Kidney (tissue), 13 donors: ENCODE measurements at regions not wholly inside any gene's neighbourhood (a gene's known extent, or its start where the extent isn't known, plus 50 kb on each side); places are given as distances from the start of the nearest gene placed in this dataset.

Source experiments
- DNase-seq, 5 donors: peaks; one replicate each; pipeline ENCODE4 v3.0.0-alpha.2; 2013 to 2020
- FAIRE-seq: peaks from 2 replicates; lab custom pipeline; 2012; peaks lifted over from hg19 to GRCh38; lab: Jason Lieb, UNC
- H3K27ac ChIP-seq, 2 donors: one replicate each; pipeline ENCODE4 v1.7.0; 2013; ENCODE audit warnings: low read depth in 2 of 2, low read length in 2 of 2, inconsistent platforms in 1 of 2
- H3K27me3 ChIP-seq: one replicate; pipeline ENCODE4 v1.7.1; 2013; ENCODE audit warnings: low read length, inconsistent platforms; ENCODE audit not compliant: control insufficient read depth, insufficient read depth
- H3K36me3 ChIP-seq, 3 donors: one replicate each; pipeline versions ENCODE4 v1.7.0 to v1.7.1; 2013; ENCODE audit warnings: low read length in 3 of 3, control low read depth in 1 of 3, inconsistent platforms in 1 of 3; ENCODE audit not compliant: insufficient read depth in 3 of 3, control insufficient read depth in 2 of 3
- H3K4me1 ChIP-seq, 3 donors: one replicate each; pipeline versions ENCODE4 v1.7.0 to v1.7.1; 2013; ENCODE audit warnings: low read length in 3 of 3, inconsistent platforms in 1 of 3, low read depth in 1 of 3; ENCODE audit not compliant: control insufficient read depth in 2 of 3, insufficient read depth in 2 of 3
- H3K4me3 ChIP-seq, 3 donors: one replicate each; pipeline versions ENCODE4 v1.7.0 to v1.8.1; 2013; ENCODE audit warnings: low read length in 3 of 3, control low read depth in 1 of 3, inconsistent platforms in 1 of 3
- H3K9ac ChIP-seq, 3 donors: one replicate each; pipeline versions ENCODE4 v1.7.0 to v1.7.1; 2013; ENCODE audit warnings: low read length in 3 of 3, control low read depth in 1 of 3, inconsistent platforms in 1 of 3
- H3K9me3 ChIP-seq, 3 donors: one replicate each; pipeline versions ENCODE4 v1.7.0 to v1.7.1; 2013; ENCODE audit warnings: low read length in 3 of 3, control low read depth in 1 of 3, inconsistent platforms in 1 of 3; ENCODE audit not compliant: control insufficient read depth in 2 of 3, insufficient read depth in 1 of 3
- CTCF ChIP-seq: IDR thresholded peaks from 3 replicates; pipeline ENCODE4 v1.5.1; 2012; ENCODE audit warnings: mild to moderate bottlenecking, moderate library complexity, borderline replicate concordance; ENCODE audit not compliant: insufficient read depth; ENCODE audit errors: extremely low read depth
- intact Hi-C: fragments of 100-400 bp; cut with DNase I; formaldehyde crosslinking; loops from one replicate; pipeline ENCODE4 v1.11.1; 2022
- donor health status: control.
- donor health status: control.
- donor health status: control.
- donor health status: control.
- donor health status: control.
- donor health status: DM: yes; HTN: yes; CAD: no.
- donor health status: Normal renal cell carcinoma (clear cell type).

DNA sequence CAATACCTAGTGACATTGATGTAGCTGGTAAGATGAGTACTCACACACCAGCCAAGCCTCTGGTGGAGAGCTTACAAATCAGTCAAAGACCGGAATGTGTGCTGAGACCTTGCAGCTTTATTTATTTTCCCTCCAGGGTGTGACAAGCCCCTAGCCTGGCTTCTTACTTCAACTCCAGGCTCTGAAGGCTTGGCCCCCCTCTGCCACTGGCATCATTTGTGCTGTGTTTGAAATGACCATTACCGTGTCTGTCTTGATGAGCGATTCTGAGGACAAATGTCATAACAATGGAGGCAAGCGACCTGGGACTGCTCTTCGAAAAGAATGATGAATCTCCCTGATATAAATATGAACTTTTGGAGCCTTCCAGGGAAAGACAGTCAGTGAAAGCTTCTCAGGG lies 749.9 kb upstream of the HS6ST1 start:
- Histone ChIP-seq H3K4me1 (no peaks in the 10 kb centered on the region), H3K36me3 (no peaks in the 10 kb centered on the region), H3K27ac (no peak overlapping the region), H3K4me3 (no peak overlapping the region), H3K27me3 (no peaks in the 10 kb centered on the region), H3K9ac (no peak overlapping the region), H3K9me3 (peaks cover 0 to 2% (median 0%) of the 10 kb centered on the region in 3 donors)
- intact Hi-C loops = no loop called here
- no peak for FAIRE-seq
- DNase-seq = no peak
- no peak for TF ChIP-seq CTCF

DNA sequence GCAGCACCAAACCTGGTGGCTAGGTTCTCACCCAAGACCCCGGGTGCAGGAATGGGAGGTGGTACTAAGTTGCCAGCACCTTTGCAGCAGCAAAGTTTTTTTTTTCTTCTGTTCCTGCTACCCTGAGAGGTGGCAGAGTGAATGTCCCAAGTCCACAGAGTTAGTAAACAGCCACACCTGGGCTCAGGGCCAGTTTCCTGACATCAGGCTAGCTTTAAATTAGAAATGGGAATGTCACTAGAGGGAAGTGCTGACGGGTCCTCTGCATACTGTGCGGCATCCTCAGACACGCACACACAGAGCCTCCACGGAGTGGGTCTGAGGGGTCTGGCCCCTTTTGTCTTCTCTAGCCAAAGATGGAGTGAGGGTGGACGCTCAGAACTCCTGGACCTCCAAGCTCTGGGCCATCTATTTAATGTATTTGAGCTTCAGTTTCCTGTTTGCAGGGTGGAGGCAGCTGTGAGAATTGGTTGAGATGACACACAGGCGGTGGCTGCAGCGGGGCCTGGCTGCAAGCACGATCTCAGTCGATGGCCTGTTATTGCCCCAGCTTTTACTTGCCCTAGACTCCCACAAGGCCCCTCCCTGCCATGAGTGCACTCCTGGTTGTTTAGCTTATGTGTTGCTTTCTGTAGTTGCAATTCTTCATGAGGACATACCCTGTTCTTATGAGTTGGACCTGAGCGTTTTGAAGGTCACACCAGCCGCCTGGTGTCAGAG lies 751.4 kb upstream of the HS6ST1 start:
- Histone ChIP-seq H3K9ac (no peak overlapping the region), H3K27me3 (no peaks in the 10 kb centered on the region), H3K4me1 (no peaks in the 10 kb centered on the region), H3K27ac (no peak overlapping the region), H3K9me3 (peaks cover 0 to 2% (median 0%) of the 10 kb centered on the region in 3 donors), H3K4me3 (no peak overlapping the region), H3K36me3 (no peaks in the 10 kb centered on the region)
- DNase-seq (peak in 1 of 5 donors; percentile 33), FAIRE-seq (no peak)
- intact Hi-C loops = no loop called here
- TF ChIP-seq CTCF = no peak

GRCh38 chr2:129070663-129071062 lies 752.0 kb upstream of the HS6ST1 start:
- no peak for DNase-seq
- no peak for FAIRE-seq
- Histone ChIP-seq H3K36me3 (no peaks in the 10 kb centered on the region), H3K27me3 (no peaks in the 10 kb centered on the region), H3K27ac (no peak overlapping the region), H3K9me3 (peaks cover 0 to 2% (median 0%) of the 10 kb centered on the region in 3 donors), H3K4me1 (no peaks in the 10 kb centered on the region), H3K4me3 (no peak overlapping the region), H3K9ac (no peak overlapping the region)
- TF ChIP-seq CTCF = no peak
- intact Hi-C loops = no loop called here
